ENCODE measurements at regions not wholly inside any gene's neighbourhood (a gene's known extent, or its start where the extent isn't known, plus 50 kb on each side); places are given as distances from the start of the nearest gene placed in this dataset.

- H3K4me1 ChIP-seq (ENCODE audit: control insufficient read depth in 4 of 4, insufficient read depth in 4 of 4, low read length in 3 of 4), result no peaks in the 10 kb centered on the region
- no peak overlapping the region for H3K9ac ChIP-seq (ENCODE audit: low read depth in 1 of 2, low read length in 2 of 2)
- DNase-seq (ENCODE audit: low spot score), result no peak
- WGBS, result 51% methylated on average over 6 of the region's 6 CpGs
- H3K4me3 ChIP-seq (ENCODE audit: low read depth in 1 of 3, low read length in 3 of 3), result no peak overlapping the region
- no peaks in the 10 kb centered on the region for H3K36me3 ChIP-seq (ENCODE audit: control insufficient read depth in 4 of 4, insufficient read depth in 3 of 4, low read depth in 1 of 4, low read length in 3 of 4)
- TF ChIP-seq RXRA (IDR thresholded peaks at IDR 0.05) (no peak), FOXA1 (IDR thresholded peaks at IDR 0.05) (no peak), SP1 (IDR thresholded peaks at IDR 0.05) (no peak), TAF1 (conservative IDR thresholded peaks at IDR 0.05) (no peak), JUND (IDR thresholded peaks at IDR 0.05) (no peak), FOXA2 (IDR thresholded peaks at IDR 0.05) (no peak), ATF3 (IDR thresholded peaks at IDR 0.05) (no peak), GABPA (IDR thresholded peaks at IDR 0.05 in 1 of 2, conservative IDR thresholded peaks at IDR 0.05 in 1 of 2) (no peak), EGR1 (IDR thresholded peaks at IDR 0.05; ENCODE audit: low read depth in 2 of 2) (no peak), NR2F2 (IDR thresholded peaks at IDR 0.05) (no peak), CTCF (IDR thresholded peaks at IDR 0.05; ENCODE audit: low read depth, low read length, missing input control) (no peak), REST (IDR thresholded peaks at IDR 0.05) (no peak), YY1 (IDR thresholded peaks at IDR 0.05) (no peak), ZBTB33 (IDR thresholded peaks at IDR 0.05) (no peak)
- TF ChIP-seq, protein P1, sequence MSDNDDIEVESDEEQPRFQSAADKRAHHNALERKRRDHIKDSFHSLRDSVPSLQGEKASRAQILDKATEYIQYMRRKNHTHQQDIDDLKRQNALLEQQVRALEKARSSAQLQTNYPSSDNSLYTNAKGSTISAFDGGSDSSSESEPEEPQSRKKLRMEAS (IDR thresholded peaks at IDR 0.05), result no peak
- H3K9me3 ChIP-seq (ENCODE audit: control insufficient read depth in 4 of 4, low read length in 3 of 4), result no peaks in the 10 kb centered on the region
- no peak overlapping the region for H3K27ac ChIP-seq (ENCODE audit: low read depth in 1 of 2, low read length in 2 of 2)
- H3K27me3 ChIP-seq (ENCODE audit: control insufficient read depth in 4 of 4, insufficient read depth in 4 of 4, low read length in 3 of 4), result peaks cover 0 to 2% (median 0%) of the 10 kb centered on the region in 4 donors
Observed at GRCh38 chr4:83708500-83709175, 172.7 kb downstream of the GPAT3 start.

GRCh38 chr4:83704786-83705185 lies 168.9 kb downstream of the GPAT3 start:
- no peak for DNase-seq (ENCODE audit: low spot score)
- WGBS, result 89% methylated on average over 2 of the region's 2 CpGs
- H3K9ac ChIP-seq (ENCODE audit: low read depth in 1 of 2, low read length in 2 of 2), result no peak overlapping the region

More at GRCh38 chr4:83704786-83705185, 168.9 kb downstream of the GPAT3 start:
- Histone ChIP-seq H3K9me3 (ENCODE audit: control insufficient read depth in 4 of 4, low read length in 3 of 4) (peaks cover 0 to 10% (median under 1%) of the 10 kb centered on the region in 4 donors), H3K36me3 (ENCODE audit: control insufficient read depth in 4 of 4, insufficient read depth in 3 of 4, low read depth in 1 of 4, low read length in 3 of 4) (no peaks in the 10 kb centered on the region), H3K4me1 (ENCODE audit: control insufficient read depth in 4 of 4, insufficient read depth in 4 of 4, low read length in 3 of 4) (no peaks in the 10 kb centered on the region), H3K4me3 (ENCODE audit: low read depth in 1 of 3, low read length in 3 of 3) (no peak overlapping the region), H3K27ac (ENCODE audit: low read depth in 1 of 2, low read length in 2 of 2) (no peak overlapping the region), H3K27me3 (ENCODE audit: control insufficient read depth in 4 of 4, insufficient read depth in 4 of 4, low read length in 3 of 4) (peaks cover 0 to under 1% (median 0%) of the 10 kb centered on the region in 4 donors)
- TF ChIP-seq RAD21 (IDR thresholded peaks at IDR 0.05) (no peak), HNF4G (IDR thresholded peaks at IDR 0.05) (no peak), NR2F2 (IDR thresholded peaks at IDR 0.05) (no peak), CTCF (IDR thresholded peaks at IDR 0.05; ENCODE audit: low read depth, low read length, missing input control) (no peak), TAF1 (conservative IDR thresholded peaks at IDR 0.05) (no peak), ZBTB33 (IDR thresholded peaks at IDR 0.05) (no peak), RXRA (IDR thresholded peaks at IDR 0.05) (no peak), ATF3 (IDR thresholded peaks at IDR 0.05) (no peak)
